Activated CD4-positive, CD25-positive, alpha-beta regulatory T cell treated with anti-CD3 and anti-CD28 coated beads, Interleukin-2, amount 50 U/mL, for 16 hours (primary cell): ENCODE measurements at regions not wholly inside any gene's neighbourhood (a gene's known extent, or its start where the extent isn't known, plus 50 kb on each side); places are given as distances from the start of the nearest gene placed in this dataset.
"Not testable (repeated sequence)": the region's sequence is repeated elsewhere in the genome, so short reads cannot be mapped to it uniquely, and the experiment has no call there.

Experiments used
- DNase-seq: peaks from one replicate; pipeline ENCODE4 v3.0.0-alpha.2; 2020; ENCODE audit warnings: low read depth, low spot score

GRCh38 chr17:83202002-83203000 lies 122.9 kb downstream of the METRNL start:
- DNase-seq = no peak

DNA sequence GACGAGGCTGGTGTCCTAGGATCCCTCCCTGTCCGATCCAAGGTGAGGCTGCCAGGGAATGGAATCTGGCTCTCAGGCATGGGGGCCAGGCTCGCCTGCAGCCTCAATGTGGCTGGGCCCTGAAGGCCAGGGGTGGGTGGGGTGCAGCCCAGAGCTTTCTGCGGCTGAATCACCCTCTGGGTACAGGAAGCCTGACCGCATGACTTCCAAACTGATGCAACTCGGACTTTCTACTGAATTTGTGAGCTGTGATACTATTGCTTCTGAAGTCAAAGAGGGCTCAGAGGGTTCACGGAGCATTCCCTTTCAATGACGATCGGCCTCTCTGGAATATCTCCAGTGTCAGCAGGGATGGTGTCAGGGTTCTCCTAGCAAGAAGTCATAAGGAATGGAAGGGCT lies 123.7 kb downstream of the METRNL start:
- no peak for DNase-seq

GRCh38 chr17:83203472-83204221 lies 124.2 kb downstream of the METRNL start:
- no peak for DNase-seq

- no peak for DNase-seq
Observed at GRCh38 chr17:83204230-83204725, 124.9 kb downstream of the METRNL start.

DNA sequence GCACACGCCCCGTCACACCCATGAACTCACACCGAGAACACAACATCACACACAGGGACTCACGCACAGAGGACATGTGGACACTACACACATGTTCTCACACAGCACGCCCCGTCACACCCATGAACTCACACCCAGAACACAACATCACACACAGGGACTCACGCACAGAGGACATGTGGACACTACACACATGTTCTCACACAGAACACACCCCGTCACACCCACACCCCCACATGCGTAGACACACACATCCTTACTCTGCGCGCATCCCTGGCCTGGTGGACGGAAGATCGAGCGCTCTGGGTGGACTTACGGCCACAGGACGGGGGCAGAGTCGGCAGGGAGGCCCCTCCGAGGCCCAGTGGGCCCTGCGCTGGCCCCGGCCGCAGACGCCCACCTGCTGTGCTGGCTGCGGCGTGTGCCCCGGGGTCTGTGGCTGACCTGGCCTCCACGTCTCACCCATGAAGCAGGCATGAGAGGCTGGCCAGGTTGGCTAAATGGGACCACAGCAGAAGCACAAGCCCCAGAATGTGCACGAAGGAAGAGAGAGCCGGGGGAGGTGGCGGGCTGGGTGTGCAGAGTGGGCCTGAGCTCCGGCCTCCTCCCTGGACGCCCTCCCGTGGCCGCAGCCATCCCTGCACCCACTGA lies 125.5 kb downstream of the METRNL start:
- DNase-seq = not testable (repeated sequence)

- peak; percentile 23 for DNase-seq
Observed at GRCh38 chr17:83205387-83206035, 126.1 kb downstream of the METRNL start.

DNA sequence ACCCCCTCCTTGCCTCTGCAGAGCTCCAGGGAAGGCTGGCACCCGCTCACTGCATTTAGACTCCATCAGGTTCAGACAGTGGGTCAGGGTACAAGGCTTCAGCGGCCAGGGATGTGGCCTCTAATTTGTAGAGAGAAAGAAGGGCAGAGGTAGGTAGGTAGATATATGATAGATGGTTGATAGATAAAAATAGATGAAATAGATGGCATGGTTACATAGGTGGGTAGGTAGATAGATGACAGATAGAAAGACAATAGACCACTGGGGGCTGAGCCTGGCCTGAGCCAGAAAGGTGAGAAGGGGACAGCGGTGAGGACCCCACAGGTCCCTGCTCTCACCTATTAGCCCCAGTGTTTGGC lies 126.6 kb downstream of the METRNL start:
- DNase-seq = not testable (repeated sequence)

GRCh38 chr17:83206819-83207588 lies 127.6 kb downstream of the METRNL start:
- DNase-seq = not testable (repeated sequence)

GRCh38 chr17:83247001-83247400 lies 167.6 kb downstream of the METRNL start:
- not testable (repeated sequence) for DNase-seq
